Esophagus muscularis mucosa (tissue), 3 donors: ENCODE measurements at regions not wholly inside any gene's neighbourhood (a gene's known extent, or its start where the extent isn't known, plus 50 kb on each side); places are given as distances from the start of the nearest gene placed in this dataset.

ENCODE experiments used
- POLR2A ChIP-seq: fragments of 450-650 bp; IDR thresholded peaks from one replicate; pipeline ENCODE4 v1.6.1; 2017; ENCODE audit warnings: antibody characterized with exemption, moderate library complexity, mild to moderate bottlenecking, low read depth
- TF ChIP-seq, protein P1 (sequence below), 3 experiments: fragments of 200-600 bp in 2 of 3; fragments of 450-650 bp in 1 of 3; sonication (generic) in 2 of 3; IDR thresholded peaks; one replicate each; pipeline ENCODE4 v1.5.1; 2017 to 2019; ENCODE audit warnings: antibody characterized with exemption in 3 of 3, mild to moderate bottlenecking in 2 of 3, moderate library complexity in 1 of 3

DNA sequence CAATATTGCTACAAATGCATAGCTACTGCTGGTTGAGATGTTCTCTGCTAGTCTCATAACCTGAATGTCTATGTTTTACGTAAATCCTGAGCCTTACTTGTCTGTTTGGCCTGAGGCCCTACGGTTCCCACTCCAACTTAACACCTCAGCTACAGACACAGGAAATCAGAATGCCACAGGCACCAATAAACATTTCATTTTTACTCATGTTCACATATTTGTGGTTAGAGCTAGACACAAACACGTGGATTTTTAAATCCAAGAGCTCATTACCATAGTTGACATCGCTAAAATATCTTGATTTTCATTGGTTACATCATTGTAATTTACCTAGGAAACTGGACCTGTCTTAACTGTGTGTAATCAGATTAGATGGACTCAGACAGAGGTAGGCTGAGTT, 263.8 kb upstream of the CDH19 start:
- TF ChIP-seq, protein P1, sequence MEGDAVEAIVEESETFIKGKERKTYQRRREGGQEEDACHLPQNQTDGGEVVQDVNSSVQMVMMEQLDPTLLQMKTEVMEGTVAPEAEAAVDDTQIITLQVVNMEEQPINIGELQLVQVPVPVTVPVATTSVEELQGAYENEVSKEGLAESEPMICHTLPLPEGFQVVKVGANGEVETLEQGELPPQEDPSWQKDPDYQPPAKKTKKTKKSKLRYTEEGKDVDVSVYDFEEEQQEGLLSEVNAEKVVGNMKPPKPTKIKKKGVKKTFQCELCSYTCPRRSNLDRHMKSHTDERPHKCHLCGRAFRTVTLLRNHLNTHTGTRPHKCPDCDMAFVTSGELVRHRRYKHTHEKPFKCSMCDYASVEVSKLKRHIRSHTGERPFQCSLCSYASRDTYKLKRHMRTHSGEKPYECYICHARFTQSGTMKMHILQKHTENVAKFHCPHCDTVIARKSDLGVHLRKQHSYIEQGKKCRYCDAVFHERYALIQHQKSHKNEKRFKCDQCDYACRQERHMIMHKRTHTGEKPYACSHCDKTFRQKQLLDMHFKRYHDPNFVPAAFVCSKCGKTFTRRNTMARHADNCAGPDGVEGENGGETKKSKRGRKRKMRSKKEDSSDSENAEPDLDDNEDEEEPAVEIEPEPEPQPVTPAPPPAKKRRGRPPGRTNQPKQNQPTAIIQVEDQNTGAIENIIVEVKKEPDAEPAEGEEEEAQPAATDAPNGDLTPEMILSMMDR (IDR thresholded peaks at IDR 0.05), result no peak
- TF ChIP-seq POLR2A, result no peak
